ENCODE measurements at regions not wholly inside any gene's neighbourhood (a gene's known extent, or its start where the extent isn't known, plus 50 kb on each side); places are given as distances from the start of the nearest gene placed in this dataset.

DNA sequence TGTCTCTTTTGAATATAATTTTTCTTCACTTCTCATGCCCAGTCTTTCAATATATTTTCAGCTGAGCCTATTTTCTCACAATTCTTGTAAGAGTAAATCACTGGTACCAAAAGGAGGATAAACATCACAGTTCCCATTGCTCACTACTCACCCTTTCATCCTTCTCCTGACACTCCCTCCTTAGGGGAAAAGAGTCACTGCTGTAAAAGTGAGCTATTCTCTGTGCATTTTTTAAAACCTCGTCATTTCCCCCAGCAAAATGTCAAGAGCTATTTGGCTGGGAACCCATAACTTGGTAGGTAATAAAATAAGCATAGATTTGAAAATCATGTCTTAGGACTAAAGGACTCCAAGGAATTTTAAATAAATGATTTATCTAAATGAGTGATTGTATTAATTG lies 340.1 kb upstream of the GYPC start:
- TF ChIP-seq POLR2A (IDR thresholded peaks at IDR 0.05) = no peak
- TF ChIP-seq, protein P1, sequence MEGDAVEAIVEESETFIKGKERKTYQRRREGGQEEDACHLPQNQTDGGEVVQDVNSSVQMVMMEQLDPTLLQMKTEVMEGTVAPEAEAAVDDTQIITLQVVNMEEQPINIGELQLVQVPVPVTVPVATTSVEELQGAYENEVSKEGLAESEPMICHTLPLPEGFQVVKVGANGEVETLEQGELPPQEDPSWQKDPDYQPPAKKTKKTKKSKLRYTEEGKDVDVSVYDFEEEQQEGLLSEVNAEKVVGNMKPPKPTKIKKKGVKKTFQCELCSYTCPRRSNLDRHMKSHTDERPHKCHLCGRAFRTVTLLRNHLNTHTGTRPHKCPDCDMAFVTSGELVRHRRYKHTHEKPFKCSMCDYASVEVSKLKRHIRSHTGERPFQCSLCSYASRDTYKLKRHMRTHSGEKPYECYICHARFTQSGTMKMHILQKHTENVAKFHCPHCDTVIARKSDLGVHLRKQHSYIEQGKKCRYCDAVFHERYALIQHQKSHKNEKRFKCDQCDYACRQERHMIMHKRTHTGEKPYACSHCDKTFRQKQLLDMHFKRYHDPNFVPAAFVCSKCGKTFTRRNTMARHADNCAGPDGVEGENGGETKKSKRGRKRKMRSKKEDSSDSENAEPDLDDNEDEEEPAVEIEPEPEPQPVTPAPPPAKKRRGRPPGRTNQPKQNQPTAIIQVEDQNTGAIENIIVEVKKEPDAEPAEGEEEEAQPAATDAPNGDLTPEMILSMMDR (IDR thresholded peaks at IDR 0.05) = no peak
